ENCODE measurements at regions not wholly inside any gene's neighbourhood (a gene's known extent, or its start where the extent isn't known, plus 50 kb on each side); places are given as distances from the start of the nearest gene placed in this dataset.

DNA sequence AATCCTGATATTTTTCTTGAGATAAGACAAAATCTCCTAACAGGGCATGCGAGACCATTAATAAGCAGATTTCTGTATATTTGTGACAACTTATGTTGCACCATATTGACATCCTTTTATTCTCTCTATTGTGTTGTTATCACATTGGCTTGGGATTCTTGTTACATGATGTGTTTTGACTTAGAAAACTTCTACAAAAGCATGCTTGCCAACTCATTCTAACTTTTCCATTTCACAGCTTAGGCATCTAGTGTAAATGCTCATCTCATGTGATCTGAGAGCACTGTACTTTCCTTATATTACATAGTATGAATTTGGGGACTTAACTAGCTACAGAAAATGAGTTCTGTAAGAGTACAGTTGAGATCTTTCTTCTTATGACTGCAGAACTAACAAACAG is 1040.7 kb upstream of the ADGRB3 start:
- Histone ChIP-seq H3K27me3 (replicated peaks; ENCODE audit: insufficient read depth) (no peaks in the 10 kb centered on the region), H3K9me3 (no peaks in the 10 kb centered on the region), H3K36me3 (no peaks in the 10 kb centered on the region), H3K27ac (no peak overlapping the region), H3K4me1 (replicated peaks) (no peaks in the 10 kb centered on the region), H3K4me3 (no peak overlapping the region)
- TF ChIP-seq, protein P1, sequence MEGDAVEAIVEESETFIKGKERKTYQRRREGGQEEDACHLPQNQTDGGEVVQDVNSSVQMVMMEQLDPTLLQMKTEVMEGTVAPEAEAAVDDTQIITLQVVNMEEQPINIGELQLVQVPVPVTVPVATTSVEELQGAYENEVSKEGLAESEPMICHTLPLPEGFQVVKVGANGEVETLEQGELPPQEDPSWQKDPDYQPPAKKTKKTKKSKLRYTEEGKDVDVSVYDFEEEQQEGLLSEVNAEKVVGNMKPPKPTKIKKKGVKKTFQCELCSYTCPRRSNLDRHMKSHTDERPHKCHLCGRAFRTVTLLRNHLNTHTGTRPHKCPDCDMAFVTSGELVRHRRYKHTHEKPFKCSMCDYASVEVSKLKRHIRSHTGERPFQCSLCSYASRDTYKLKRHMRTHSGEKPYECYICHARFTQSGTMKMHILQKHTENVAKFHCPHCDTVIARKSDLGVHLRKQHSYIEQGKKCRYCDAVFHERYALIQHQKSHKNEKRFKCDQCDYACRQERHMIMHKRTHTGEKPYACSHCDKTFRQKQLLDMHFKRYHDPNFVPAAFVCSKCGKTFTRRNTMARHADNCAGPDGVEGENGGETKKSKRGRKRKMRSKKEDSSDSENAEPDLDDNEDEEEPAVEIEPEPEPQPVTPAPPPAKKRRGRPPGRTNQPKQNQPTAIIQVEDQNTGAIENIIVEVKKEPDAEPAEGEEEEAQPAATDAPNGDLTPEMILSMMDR (IDR thresholded peaks at IDR 0.05): no peak
- TF ChIP-seq POLR2A (IDR thresholded peaks at IDR 0.05) (no peak), POLR2AphosphoS5 (IDR thresholded peaks at IDR 0.05) (no peak)
- WGBS: 88% methylated on average over 1 of the region's 1 CpG
- DNase-seq (ENCODE audit: low spot score): no peak
- intact Hi-C loops (cut with DNase I): no loop called here

DNA sequence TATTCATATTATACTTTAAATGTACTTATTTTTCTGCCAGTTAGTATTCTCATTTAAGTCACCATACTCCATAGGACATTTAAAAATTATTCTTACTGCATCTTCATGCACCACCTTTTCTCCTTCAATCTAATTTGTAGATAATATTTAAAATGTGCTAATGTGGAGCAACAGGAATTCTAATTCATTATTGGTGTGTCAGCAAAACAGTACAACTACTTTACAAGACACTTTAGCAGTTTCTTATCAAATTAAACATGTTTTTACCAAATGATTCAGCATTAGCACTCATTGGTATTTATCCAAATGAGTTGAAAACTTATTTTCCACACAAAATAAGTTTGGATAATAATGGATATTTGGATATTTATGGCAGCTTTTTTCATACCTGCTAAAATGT is 1041.8 kb upstream of the ADGRB3 start:
- Histone ChIP-seq H3K27me3 (replicated peaks; ENCODE audit: insufficient read depth) (no peaks in the 10 kb centered on the region), H3K4me3 (no peak overlapping the region)

DNA sequence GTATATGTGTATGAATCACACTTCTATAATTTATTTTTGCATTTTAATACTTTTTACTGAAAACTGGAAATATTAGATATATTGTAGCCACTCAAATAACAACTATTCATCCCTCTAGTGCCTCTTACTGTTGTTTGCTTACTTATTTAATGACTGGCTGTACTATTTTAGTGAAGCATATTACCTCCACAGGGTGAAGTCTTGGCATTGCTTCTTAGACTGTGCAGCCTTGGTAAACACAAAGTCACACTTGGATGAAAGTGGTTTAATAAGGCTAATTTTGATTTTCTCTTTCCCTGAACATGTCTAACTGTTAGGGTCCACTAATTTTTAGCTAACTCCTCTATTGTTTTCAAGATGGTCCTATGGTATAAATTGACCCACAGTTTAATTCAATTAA is 1043.2 kb upstream of the ADGRB3 start:
- no peak overlapping the region for H3K27ac ChIP-seq
- no peak overlapping the region for H3K4me3 ChIP-seq
- H3K4me1 ChIP-seq (replicated peaks): no peaks in the 10 kb centered on the region
- H3K27me3 ChIP-seq (replicated peaks; ENCODE audit: insufficient read depth): no peaks in the 10 kb centered on the region
- DNase-seq (ENCODE audit: low spot score): no peak
- intact Hi-C loops (cut with DNase I): no loop called here
- no peaks in the 10 kb centered on the region for H3K9me3 ChIP-seq
- TF ChIP-seq, protein P1 (IDR thresholded peaks at IDR 0.05): no peak
- no peak for TF ChIP-seq POLR2A (IDR thresholded peaks at IDR 0.05)
- TF ChIP-seq POLR2AphosphoS5 (IDR thresholded peaks at IDR 0.05): no peak
- H3K36me3 ChIP-seq: no peaks in the 10 kb centered on the region

More for the DNA sequence above, 1041.8 kb upstream of the ADGRB3 start:
- intact Hi-C loops (cut with DNase I): no loop called here
- Histone ChIP-seq H3K27ac (no peak overlapping the region), H3K4me1 (replicated peaks) (no peaks in the 10 kb centered on the region), H3K36me3 (no peaks in the 10 kb centered on the region), H3K9me3 (no peaks in the 10 kb centered on the region)
- TF ChIP-seq, protein P1 (IDR thresholded peaks at IDR 0.05): no peak
- no peak for TF ChIP-seq POLR2A (IDR thresholded peaks at IDR 0.05)
- no peak for TF ChIP-seq POLR2AphosphoS5 (IDR thresholded peaks at IDR 0.05)
- no peak for DNase-seq (ENCODE audit: low spot score)

DNA sequence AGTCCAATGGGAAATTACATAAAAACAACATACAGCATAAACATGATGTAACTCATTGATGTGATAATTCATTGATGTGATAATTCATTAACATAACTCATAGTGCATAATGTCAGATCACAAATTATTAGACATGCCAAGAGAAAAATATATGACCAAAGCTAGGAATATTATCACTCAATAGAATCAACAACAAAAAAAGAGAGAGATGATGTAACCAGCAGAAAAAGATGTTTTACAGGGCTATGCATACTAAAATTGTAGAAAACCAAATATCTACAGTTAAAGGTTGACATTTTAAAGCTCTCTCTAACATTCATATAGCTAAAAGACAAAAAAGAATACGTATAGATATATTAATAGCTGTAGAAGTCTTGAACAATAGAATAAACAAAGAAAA is 1067.2 kb upstream of the ADGRB3 start:
- TF ChIP-seq, protein P1 (IDR thresholded peaks at IDR 0.05): no peak
- TF ChIP-seq POLR2A (IDR thresholded peaks at IDR 0.05) (no peak), POLR2AphosphoS5 (IDR thresholded peaks at IDR 0.05) (no peak)
- no peak for DNase-seq (ENCODE audit: low spot score)
- no peak overlapping the region for H3K4me3 ChIP-seq
- no peak overlapping the region for H3K27ac ChIP-seq
- 83% methylated on average over 1 of the region's 1 CpG for WGBS
- intact Hi-C loops (cut with DNase I): no loop called here
- H3K4me1 ChIP-seq (replicated peaks): no peaks in the 10 kb centered on the region
- H3K9me3 ChIP-seq: no peaks in the 10 kb centered on the region
- no peaks in the 10 kb centered on the region for H3K27me3 ChIP-seq (replicated peaks; ENCODE audit: insufficient read depth)
- H3K36me3 ChIP-seq: no peaks in the 10 kb centered on the region

DNA sequence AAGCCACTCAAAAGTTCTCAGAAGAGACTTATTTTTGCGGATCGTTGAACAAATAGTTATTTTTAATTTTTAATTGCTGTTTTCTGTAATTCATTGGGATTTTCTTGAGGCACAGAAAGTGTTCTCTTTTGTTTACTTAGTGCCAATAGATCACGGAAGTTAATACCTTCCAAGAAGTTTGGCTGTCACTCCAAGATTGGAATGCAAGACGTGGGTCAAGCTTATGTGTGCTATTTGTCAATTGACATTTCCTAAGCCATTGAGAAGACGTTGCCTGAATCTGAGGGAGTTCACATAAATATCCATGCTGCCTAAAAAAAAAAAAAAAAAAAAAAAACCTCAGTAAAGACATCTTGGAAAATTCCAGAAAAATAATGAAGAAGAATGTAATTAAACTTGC is 1071.4 kb upstream of the ADGRB3 start:
- H3K27ac ChIP-seq: no peak overlapping the region
- no peak overlapping the region for H3K4me3 ChIP-seq
- WGBS: 58% methylated on average over 5 of the region's 5 CpGs
- H3K27me3 ChIP-seq (replicated peaks; ENCODE audit: insufficient read depth): no peaks in the 10 kb centered on the region
- TF ChIP-seq POLR2A (IDR thresholded peaks at IDR 0.05): no peak
- TF ChIP-seq, protein P1 (IDR thresholded peaks at IDR 0.05): no peak
- TF ChIP-seq POLR2AphosphoS5 (IDR thresholded peaks at IDR 0.05): no peak
- DNase-seq (ENCODE audit: low spot score): no peak
- H3K9me3 ChIP-seq: no peaks in the 10 kb centered on the region
- no peaks in the 10 kb centered on the region for H3K4me1 ChIP-seq (replicated peaks)
- intact Hi-C loops (cut with DNase I): no loop called here
- H3K36me3 ChIP-seq: no peaks in the 10 kb centered on the region

Data from prostate gland (tissue), 2 donors.